HEK293T (cell line): ENCODE measurements at regions not wholly inside any gene's neighbourhood (a gene's known extent, or its start where the extent isn't known, plus 50 kb on each side); places are given as distances from the start of the nearest gene placed in this dataset.

ENCODE experiments used
- CTCF ChIA-PET: fragments of 350-600 bp; formaldehyde crosslinking; extraction: SDS; loops from one replicate; lab custom pipeline; 2021; ENCODE audit warnings: antibody characterized with exemption, inconsistent platforms; lab: Yijun Ruan, JAX
- POLR2A ChIA-PET: fragments of 350-600 bp; formaldehyde crosslinking; extraction: SDS; loops from one replicate; lab custom pipeline; 2020; ENCODE audit warnings: antibody characterized with exemption, inconsistent platforms; lab: Yijun Ruan, JAX
- DNase-seq: peaks from one replicate; pipeline ENCODE4 v3.0.0; 2012; ENCODE audit warnings: mixed read lengths; ENCODE audit errors: extremely low spot score
- ARNT ChIP-seq: fragments of 450-650 bp; IDR thresholded peaks from 2 replicates; pipeline ENCODE4 v1.6.1; 2017; ENCODE audit warnings: mild to moderate bottlenecking
- BHLHE40 ChIP-seq: fragments of 450-650 bp; IDR thresholded peaks from 2 replicates; pipeline ENCODE4 v1.6.1; 2016; ENCODE audit warnings: mild to moderate bottlenecking, moderate library complexity, borderline replicate concordance
- CTBP1 ChIP-seq: fragments of 450-650 bp; IDR thresholded peaks from 2 replicates; pipeline ENCODE4 v1.6.1; 2016; ENCODE audit warnings: borderline replicate concordance
- ELF4 ChIP-seq: fragments of 450-650 bp; IDR thresholded peaks from 2 replicates; pipeline ENCODE4 v1.6.1; 2017; ENCODE audit warnings: antibody characterized with exemption
- FOXA1 ChIP-seq: fragments of 450-650 bp; IDR thresholded peaks from 2 replicates; pipeline ENCODE4 v1.6.1; 2016; ENCODE audit warnings: mild to moderate bottlenecking
- FOXK2 ChIP-seq: fragments of 450-650 bp; IDR thresholded peaks from 2 replicates; pipeline ENCODE4 v1.6.1; 2016; ENCODE audit warnings: mild to moderate bottlenecking
- FOXM1 ChIP-seq: fragments of 450-650 bp; IDR thresholded peaks from 2 replicates; pipeline ENCODE4 v1.6.1; 2017; ENCODE audit warnings: mild to moderate bottlenecking, borderline replicate concordance
- HDGF ChIP-seq: fragments of 450-650 bp; IDR thresholded peaks from 2 replicates; pipeline ENCODE4 v1.6.1; 2017; ENCODE audit warnings: antibody characterized with exemption, borderline replicate concordance
- L3MBTL2 ChIP-seq: fragments of 450-650 bp; conservative IDR thresholded peaks from 2 replicates; pipeline ENCODE4 v1.6.1; 2016; ENCODE audit warnings: mild to moderate bottlenecking
- LEF1 ChIP-seq: fragments of 450-650 bp; IDR thresholded peaks from 2 replicates; pipeline ENCODE4 v1.6.1; 2017; ENCODE audit warnings: mild to moderate bottlenecking, borderline replicate concordance
- NFRKB ChIP-seq: fragments of 450-650 bp; IDR thresholded peaks from 2 replicates; pipeline ENCODE4 v1.6.1; 2016; ENCODE audit warnings: mild to moderate bottlenecking, moderate library complexity
- SP1 ChIP-seq: fragments of 450-650 bp; IDR thresholded peaks from 2 replicates; pipeline ENCODE4 v1.6.1; 2017
- SUZ12 ChIP-seq: fragments of 450-650 bp; IDR thresholded peaks from 2 replicates; pipeline ENCODE4 v1.6.1; 2016; ENCODE audit warnings: mild to moderate bottlenecking
- TARDBP ChIP-seq: fragments of 450-650 bp; IDR thresholded peaks from 2 replicates; pipeline ENCODE4 v1.6.1; 2016
- ZNF384 ChIP-seq: fragments of 450-650 bp; IDR thresholded peaks from 2 replicates; pipeline ENCODE4 v1.6.1; 2016
- TF ChIP-seq, protein P1 (sequence below): fragments of 450-650 bp; IDR thresholded peaks from 2 replicates; pipeline ENCODE4 v1.6.1; 2016

DNA sequence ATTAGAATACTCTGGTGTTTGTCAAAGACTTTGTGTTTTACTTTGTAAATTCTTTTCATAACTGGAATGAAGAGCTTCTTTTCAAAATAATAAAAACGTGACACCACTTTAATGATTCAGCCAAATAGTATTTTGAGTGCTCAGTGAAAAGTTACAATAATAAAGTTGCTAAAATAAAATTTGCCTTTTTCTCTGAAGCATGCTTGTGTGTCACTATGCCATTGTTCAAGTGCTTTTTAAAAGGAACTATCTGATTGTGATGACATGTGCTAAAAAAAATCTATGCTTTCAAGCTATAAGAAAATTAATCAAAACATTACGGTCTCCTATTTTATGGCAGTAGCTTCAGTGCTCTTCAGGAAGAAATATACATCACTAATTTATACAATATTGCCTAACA is 1290.5 kb upstream of the B3GALT2 start:
- POLR2A ChIA-PET: no interaction called here
- CTCF ChIA-PET: no interaction called here

DNA sequence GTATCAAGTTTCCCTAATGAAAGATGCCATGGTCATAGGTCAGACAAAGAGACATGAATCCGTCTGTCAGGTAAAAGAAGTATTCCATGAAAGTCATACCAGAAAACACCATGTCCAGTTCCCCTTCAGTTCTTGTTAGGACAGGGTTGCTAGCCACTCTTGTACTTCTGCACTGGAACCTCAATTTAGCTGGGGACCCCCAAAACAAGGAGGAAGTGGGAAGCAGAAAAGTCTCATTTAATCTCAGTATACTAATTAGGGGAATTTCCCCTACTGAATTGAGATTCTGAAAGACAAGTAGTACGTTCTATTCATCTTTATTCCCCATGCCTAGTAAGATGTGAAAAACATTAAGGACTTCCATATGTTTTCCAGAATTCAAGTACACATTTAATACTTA is 1289.9 kb upstream of the B3GALT2 start:
- TF ChIP-seq TARDBP (no peak), L3MBTL2 (no peak), CTBP1 (no peak), ELF4 (no peak), ZNF384 (no peak), FOXA1 (no peak), BHLHE40 (no peak), SUZ12 (no peak), FOXM1 (no peak), HDGF (no peak), NFRKB (no peak), SP1 (no peak), LEF1 (no peak), ARNT (no peak), FOXK2 (no peak)
- TF ChIP-seq, protein P1, sequence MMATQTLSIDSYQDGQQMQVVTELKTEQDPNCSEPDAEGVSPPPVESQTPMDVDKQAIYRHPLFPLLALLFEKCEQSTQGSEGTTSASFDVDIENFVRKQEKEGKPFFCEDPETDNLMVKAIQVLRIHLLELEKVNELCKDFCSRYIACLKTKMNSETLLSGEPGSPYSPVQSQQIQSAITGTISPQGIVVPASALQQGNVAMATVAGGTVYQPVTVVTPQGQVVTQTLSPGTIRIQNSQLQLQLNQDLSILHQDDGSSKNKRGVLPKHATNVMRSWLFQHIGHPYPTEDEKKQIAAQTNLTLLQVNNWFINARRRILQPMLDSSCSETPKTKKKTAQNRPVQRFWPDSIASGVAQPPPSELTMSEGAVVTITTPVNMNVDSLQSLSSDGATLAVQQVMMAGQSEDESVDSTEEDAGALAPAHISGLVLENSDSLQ: no peak
- no peak for DNase-seq
- CTCF ChIA-PET: no interaction called here
- POLR2A ChIA-PET: no interaction called here

More for the DNA sequence above, 1290.5 kb upstream of the B3GALT2 start:
- no peak for DNase-seq
- no peak for TF ChIP-seq FOXK2
- TF ChIP-seq ARNT: no peak
- no peak for TF ChIP-seq BHLHE40
- TF ChIP-seq, protein P1: no peak
- TF ChIP-seq LEF1: no peak
- TF ChIP-seq L3MBTL2: no peak
- no peak for TF ChIP-seq HDGF
- no peak for TF ChIP-seq CTBP1
- no peak for TF ChIP-seq ELF4
- no peak for TF ChIP-seq SP1
- TF ChIP-seq TARDBP: no peak
- no peak for TF ChIP-seq SUZ12
- no peak for TF ChIP-seq FOXA1
- no peak for TF ChIP-seq ZNF384
- no peak for TF ChIP-seq NFRKB

DNA sequence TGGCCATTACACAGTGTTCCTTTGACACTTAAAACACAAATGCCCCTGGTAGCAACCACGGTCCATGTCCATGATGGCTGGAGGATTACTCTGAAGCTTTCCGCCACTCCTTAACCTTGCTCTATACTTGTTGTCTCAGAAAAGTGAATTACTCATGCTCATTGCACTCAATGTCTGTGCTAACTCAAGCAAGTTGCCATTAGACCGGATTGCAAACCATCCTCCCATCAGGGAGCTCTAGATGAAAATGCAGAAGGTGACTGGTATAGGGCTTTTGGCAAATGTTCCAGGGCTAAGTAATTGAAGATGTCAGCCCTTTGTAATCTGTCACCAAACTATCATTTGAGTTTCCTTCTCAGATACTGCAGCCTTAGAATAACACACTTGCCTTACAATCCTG is 1288.3 kb upstream of the B3GALT2 start:
- DNase-seq: no peak
- TF ChIP-seq FOXK2 (no peak), LEF1 (no peak), FOXA1 (no peak), NFRKB (no peak), BHLHE40 (no peak), FOXM1 (no peak), HDGF (no peak), TARDBP (no peak), CTBP1 (no peak), SP1 (no peak), ELF4 (no peak), L3MBTL2 (no peak), SUZ12 (no peak), ZNF384 (no peak), ARNT (no peak)
- TF ChIP-seq, protein P1: no peak
- POLR2A ChIA-PET: no interaction called here
- CTCF ChIA-PET: no interaction called here

DNA sequence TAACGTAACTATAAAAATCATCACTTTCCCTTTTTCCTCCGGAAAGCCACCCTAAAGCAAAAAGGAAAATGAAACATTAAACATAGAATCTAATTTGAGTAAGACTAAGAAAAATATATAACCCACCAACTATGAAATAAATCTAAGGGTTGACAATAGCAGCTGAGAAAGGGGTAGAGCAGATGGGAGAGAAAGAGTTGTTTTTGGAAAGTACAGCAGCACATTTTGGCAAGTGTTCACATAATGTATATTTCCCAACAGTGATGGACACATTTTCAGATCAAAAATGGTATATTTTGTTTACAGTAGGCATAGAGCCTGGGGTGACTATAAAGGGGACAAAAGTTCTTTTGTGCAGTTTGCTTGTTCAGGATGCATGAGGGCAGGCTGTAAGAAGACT is 1287.4 kb upstream of the B3GALT2 start:
- TF ChIP-seq ELF4: no peak
- no peak for TF ChIP-seq L3MBTL2
- TF ChIP-seq TARDBP: no peak
- no peak for TF ChIP-seq HDGF
- TF ChIP-seq SP1: no peak
- no peak for TF ChIP-seq SUZ12
- TF ChIP-seq ZNF384: no peak
- TF ChIP-seq, protein P1: no peak
- no peak for TF ChIP-seq NFRKB
- TF ChIP-seq BHLHE40: no peak
- CTCF ChIA-PET: no interaction called here
- POLR2A ChIA-PET: no interaction called here
- DNase-seq: no peak

DNA sequence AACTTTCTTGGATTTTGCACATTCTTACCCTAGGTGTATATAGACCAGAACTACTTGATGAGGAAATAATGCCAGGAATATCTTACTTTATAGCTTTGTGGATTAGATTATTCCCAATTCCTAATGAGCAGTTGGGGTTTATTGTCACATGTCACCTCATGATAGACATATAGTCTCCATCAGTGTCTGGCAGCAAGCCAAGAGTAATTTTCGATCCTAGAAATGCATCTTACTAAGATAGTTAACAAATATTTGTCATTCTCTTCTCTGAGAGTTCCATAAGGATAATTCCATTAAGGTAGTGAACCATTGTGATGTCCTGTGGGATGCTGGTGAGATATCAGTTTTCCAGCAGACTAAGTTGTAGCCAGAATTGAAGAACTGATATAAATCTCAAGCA is 1282.9 kb upstream of the B3GALT2 start:
- ChIA-PET POLR2A (no interaction called here), CTCF (no interaction called here)
- DNase-seq: no peak
- no peak for TF ChIP-seq ELF4
- TF ChIP-seq FOXM1: no peak
- no peak for TF ChIP-seq SP1
- TF ChIP-seq CTBP1: no peak
- TF ChIP-seq, protein P1: no peak
- no peak for TF ChIP-seq SUZ12
- no peak for TF ChIP-seq NFRKB
- TF ChIP-seq FOXK2: no peak
- no peak for TF ChIP-seq TARDBP
- TF ChIP-seq FOXA1: no peak
- TF ChIP-seq HDGF: no peak
- no peak for TF ChIP-seq BHLHE40
- TF ChIP-seq ARNT: no peak
- TF ChIP-seq ZNF384: no peak
- no peak for TF ChIP-seq LEF1
- no peak for TF ChIP-seq L3MBTL2
